PC-3 (cell line): ENCODE measurements at regions not wholly inside any gene's neighbourhood (a gene's known extent, or its start where the extent isn't known, plus 50 kb on each side); places are given as distances from the start of the nearest gene placed in this dataset.

Experiments used
- ATAC-seq: fragments of 200-7000 bp; cut with Tn5 transposase; 2 replicates; pipeline ENCODE4 v1.9.1; 2020; ENCODE audit warnings: mild to moderate bottlenecking, moderate library complexity
- BruUV-seq: library from RNA; stranded (reverse); fragments of 400-500 nt; replicated peaks from 2 replicates; lab custom pipeline; 2021; lab: Mats Ljungman, UMichigan
- CTCF ChIA-PET: fragments of 300-600 bp; sonication (Branson Sonifier 250); formaldehyde crosslinking; loops from one replicate; lab custom pipeline; 2022; ENCODE audit warnings: antibody characterized with exemption; lab: Charles Lee
- POLR2A ChIA-PET: fragments of 300-600 bp; sonication (Branson Sonifier 250); formaldehyde crosslinking; loops from one replicate; lab custom pipeline; 2022; ENCODE audit warnings: antibody characterized with exemption; ENCODE audit not compliant: unreplicated experiment; lab: Charles Lee
- DNase-seq: peaks from one replicate; pipeline ENCODE4 v3.0.0-alpha.2; 2015
- H2AFZ ChIP-seq: fragments of 300-600 bp; sonication (generic); 2 replicates; pipeline ENCODE4 v1.6.0; 2016; ENCODE audit warnings: antibody characterized with exemption, low read length
- H3F3A ChIP-seq: fragments of 300-600 bp; sonication (generic); one replicate; pipeline ENCODE4 v1.6.0; 2017; ENCODE audit warnings: antibody characterized with exemption, low read length, control low read depth, mild to moderate bottlenecking; ENCODE audit not compliant: unreplicated experiment
- H3K27ac ChIP-seq: fragments of 300-600 bp; sonication (generic); 2 replicates; pipeline ENCODE4 v1.5.1; 2016; ENCODE audit warnings: mild to moderate bottlenecking, low read length
- H3K27me3 ChIP-seq: fragments of 300-600 bp; sonication (generic); 2 replicates; pipeline ENCODE4 v1.6.1; 2016; ENCODE audit warnings: low read length, mixed read lengths
- H3K36me3 ChIP-seq: fragments of 300-600 bp; sonication (generic); 2 replicates; pipeline ENCODE4 v1.6.1; 2016; ENCODE audit warnings: low read depth, mixed run types, low read length, mixed read lengths
- H3K4me1 ChIP-seq: fragments of 300-600 bp; sonication (generic); 2 replicates; pipeline ENCODE4 v1.5.1; 2016; ENCODE audit warnings: low read length; ENCODE audit not compliant: insufficient read depth
- H3K4me2 ChIP-seq: fragments of 300-600 bp; sonication (generic); 2 replicates; pipeline ENCODE4 v1.6.0; 2016; ENCODE audit warnings: low read length
- H3K4me3 ChIP-seq: fragments of 300-600 bp; sonication (generic); 2 replicates; pipeline ENCODE4 v1.5.1; 2016; ENCODE audit warnings: mild to moderate bottlenecking, low read length, mixed read lengths
- H3K79me2 ChIP-seq: fragments of 300-600 bp; sonication (generic); 2 replicates; pipeline ENCODE4 v1.6.1; 2017; ENCODE audit warnings: low read length, mixed read lengths
- H3K9ac ChIP-seq: fragments of 300-600 bp; sonication (generic); 2 replicates; pipeline ENCODE4 v1.6.0; 2016; ENCODE audit warnings: mild to moderate bottlenecking, low read length
- H3K9me2 ChIP-seq: fragments of 300-600 bp; sonication (generic); replicated peaks from 2 replicates; pipeline ENCODE4 v1.6.1; 2016; ENCODE audit warnings: mixed run types, low read length, mixed read lengths
- H3K9me3 ChIP-seq: fragments of 300-600 bp; sonication (generic); 2 replicates; pipeline ENCODE4 v1.6.1; 2016; ENCODE audit warnings: low read length, mixed read lengths
- H4K20me1 ChIP-seq: fragments of 300-600 bp; sonication (generic); 2 replicates; pipeline ENCODE4 v1.6.1; 2016; ENCODE audit warnings: low read length, mixed read lengths
- EZH2 ChIP-seq: fragments of 300-600 bp; sonication (generic); IDR thresholded peaks from one replicate; pipeline ENCODE4 v1.6.1; 2017; ENCODE audit warnings: antibody characterized with exemption, mild to moderate bottlenecking, low read length; ENCODE audit not compliant: unreplicated experiment
- EZH2phosphoT487 ChIP-seq: fragments of 300-600 bp; sonication (generic); IDR thresholded peaks from 2 replicates; pipeline ENCODE4 v1.6.1; 2018; ENCODE audit warnings: mild to moderate bottlenecking, antibody characterized with exemption, low read length, borderline replicate concordance
- intact Hi-C: fragments of 100-400 bp; cut with micrococcal nuclease; formaldehyde crosslinking; loops from 2 replicates; pipeline ENCODE4 v1.9.0; 2023
- TF ChIP-seq, protein P1 (sequence below): fragments of 300-600 bp; sonication (generic); conservative IDR thresholded peaks from 2 replicates; pipeline ENCODE4 v1.5.1; 2017; ENCODE audit warnings: antibody characterized with exemption, low read depth, mild to moderate bottlenecking, low read length

DNA sequence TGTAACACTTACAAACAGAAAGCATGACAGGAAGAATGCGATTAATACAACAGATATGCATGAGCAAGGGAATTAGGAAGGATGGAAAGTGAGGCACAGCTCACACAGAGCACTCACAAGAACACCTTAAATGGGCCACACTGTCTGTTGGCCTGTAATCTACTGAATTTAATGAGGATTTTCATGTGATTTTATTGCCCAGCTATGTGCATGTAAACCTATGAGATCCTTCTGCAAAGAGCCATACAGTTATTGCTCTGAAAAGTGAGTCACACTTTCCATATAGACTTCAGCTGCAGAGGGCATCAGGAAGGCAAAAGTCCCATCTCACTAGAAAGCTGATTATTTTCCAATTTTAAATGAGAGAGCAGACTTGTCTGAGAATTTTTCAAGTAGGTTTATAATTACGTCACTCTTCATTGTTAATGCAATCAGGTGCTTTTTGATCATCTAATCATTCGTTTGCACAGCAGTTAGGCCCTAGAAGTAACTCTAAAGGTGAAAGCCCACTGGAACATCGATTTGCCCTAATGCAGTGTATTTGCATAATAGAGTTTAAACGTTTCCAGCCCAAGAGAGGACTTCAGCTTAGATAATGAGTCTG is 832.7 kb upstream of the INTU start:
- Histone ChIP-seq H4K20me1 (no peaks in the 10 kb centered on the region), H3K4me2 (no peak overlapping the region), H3K9ac (no peak overlapping the region), H3K9me3 (no peaks in the 10 kb centered on the region), H3K4me3 (no peak overlapping the region), H3F3A (no peaks in the 10 kb centered on the region), H3K79me2 (no peaks in the 10 kb centered on the region), H2AFZ (no peak overlapping the region), H3K4me1 (no peaks in the 10 kb centered on the region), H3K9me2 (no peaks in the 10 kb centered on the region), H3K36me3 (no peaks in the 10 kb centered on the region), H3K27ac (no peak overlapping the region), H3K27me3 (no peaks in the 10 kb centered on the region)
- intact Hi-C loops: no loop called here
- ATAC-seq: peak; percentile 53; the same call in 1 of the 2 replicates
- TF ChIP-seq, protein P1, sequence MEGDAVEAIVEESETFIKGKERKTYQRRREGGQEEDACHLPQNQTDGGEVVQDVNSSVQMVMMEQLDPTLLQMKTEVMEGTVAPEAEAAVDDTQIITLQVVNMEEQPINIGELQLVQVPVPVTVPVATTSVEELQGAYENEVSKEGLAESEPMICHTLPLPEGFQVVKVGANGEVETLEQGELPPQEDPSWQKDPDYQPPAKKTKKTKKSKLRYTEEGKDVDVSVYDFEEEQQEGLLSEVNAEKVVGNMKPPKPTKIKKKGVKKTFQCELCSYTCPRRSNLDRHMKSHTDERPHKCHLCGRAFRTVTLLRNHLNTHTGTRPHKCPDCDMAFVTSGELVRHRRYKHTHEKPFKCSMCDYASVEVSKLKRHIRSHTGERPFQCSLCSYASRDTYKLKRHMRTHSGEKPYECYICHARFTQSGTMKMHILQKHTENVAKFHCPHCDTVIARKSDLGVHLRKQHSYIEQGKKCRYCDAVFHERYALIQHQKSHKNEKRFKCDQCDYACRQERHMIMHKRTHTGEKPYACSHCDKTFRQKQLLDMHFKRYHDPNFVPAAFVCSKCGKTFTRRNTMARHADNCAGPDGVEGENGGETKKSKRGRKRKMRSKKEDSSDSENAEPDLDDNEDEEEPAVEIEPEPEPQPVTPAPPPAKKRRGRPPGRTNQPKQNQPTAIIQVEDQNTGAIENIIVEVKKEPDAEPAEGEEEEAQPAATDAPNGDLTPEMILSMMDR: no peak
- TF ChIP-seq EZH2phosphoT487: no peak
- TF ChIP-seq EZH2: no peak
- no peak for DNase-seq
- BruUV-seq: no TSS peak
- ChIA-PET POLR2A (no interaction called here), CTCF (no interaction called here)

GRCh38 chr4:126800575-126801141 is 832.1 kb upstream of the INTU start:
- Histone ChIP-seq H3K27ac (no peak overlapping the region), H3K9me2 (no peaks in the 10 kb centered on the region), H3K36me3 (no peaks in the 10 kb centered on the region), H3K9me3 (no peaks in the 10 kb centered on the region), H3K79me2 (no peaks in the 10 kb centered on the region), H3K4me3 (no peak overlapping the region), H4K20me1 (no peaks in the 10 kb centered on the region), H3K4me1 (no peaks in the 10 kb centered on the region), H2AFZ (no peak overlapping the region), H3K4me2 (no peak overlapping the region), H3F3A (no peaks in the 10 kb centered on the region), H3K9ac (no peak overlapping the region), H3K27me3 (no peaks in the 10 kb centered on the region)
- DNase-seq (no peak), ATAC-seq (no peak)
- CTCF ChIA-PET: no interaction called here
- TF ChIP-seq EZH2phosphoT487 (no peak), EZH2 (no peak)
- TF ChIP-seq, protein P1: no peak
- BruUV-seq: no TSS peak
- POLR2A ChIA-PET: no interaction called here
- intact Hi-C loops: no loop called here

DNA sequence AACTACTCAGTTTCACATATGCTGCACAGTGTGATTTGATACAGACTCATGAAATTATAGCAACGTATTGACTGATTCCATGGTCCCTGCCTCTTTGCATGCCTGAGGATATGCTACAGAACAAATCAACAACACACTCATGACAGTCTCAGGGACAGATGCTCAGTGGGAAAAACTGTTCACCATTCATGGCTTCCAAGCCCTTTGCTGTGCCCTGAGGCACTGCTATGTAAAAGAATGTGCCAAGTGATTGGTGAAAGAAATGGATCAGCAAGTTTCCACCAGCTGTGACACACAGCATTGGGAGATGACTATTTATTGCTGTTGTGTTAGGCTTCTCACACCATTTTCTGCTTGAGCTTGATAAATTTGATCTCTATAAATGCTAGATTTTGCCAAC is 825.6 kb upstream of the INTU start:
- no peaks in the 10 kb centered on the region for H3K9me3 ChIP-seq
- TF ChIP-seq, protein P1: no peak
- H4K20me1 ChIP-seq: no peaks in the 10 kb centered on the region
- no TSS peak for BruUV-seq
- no peaks in the 10 kb centered on the region for H3F3A ChIP-seq
- no peaks in the 10 kb centered on the region for H3K79me2 ChIP-seq
- POLR2A ChIA-PET: no interaction called here
- H2AFZ ChIP-seq: no peak overlapping the region
- no peak overlapping the region for H3K27ac ChIP-seq
- no peaks in the 10 kb centered on the region for H3K27me3 ChIP-seq
- H3K4me3 ChIP-seq: no peak overlapping the region
- H3K36me3 ChIP-seq: no peaks in the 10 kb centered on the region
- no peak for ATAC-seq
- no peaks in the 10 kb centered on the region for H3K4me1 ChIP-seq
- H3K9me2 ChIP-seq: no peaks in the 10 kb centered on the region
- intact Hi-C loops: no loop called here
- no peak for DNase-seq
- CTCF ChIA-PET: no interaction called here
- H3K9ac ChIP-seq: no peak overlapping the region
- no peak overlapping the region for H3K4me2 ChIP-seq
